Pancreas (tissue), 10 donors: ENCODE measurements at regions not wholly inside any gene's neighbourhood (a gene's known extent, or its start where the extent isn't known, plus 50 kb on each side); places are given as distances from the start of the nearest gene placed in this dataset.

Source experiments
- ATAC-seq, 4 donors: fragments of 200-7000 bp; cut with Tn5 transposase; one replicate each; pipeline versions ENCODE4 v1.8.0 to v1.9.1; 2020; ENCODE audit warnings: mild to moderate bottlenecking in 4 of 4, moderate library complexity in 4 of 4
- DNase-seq, 6 donors: peaks; one replicate each; pipeline ENCODE4 v3.0.0-alpha.2; 2020
- FAIRE-seq: peaks from 2 replicates; lab custom pipeline; 2012; peaks lifted over from hg19 to GRCh38; lab: Jason Lieb, UNC
- H3K27ac ChIP-seq, 4 donors: fragments of 200-600 bp; sonication (generic); 1 replicate in 3 of 4; 2 replicates in 1 of 4; pipeline versions ENCODE4 v1.5.0 to v1.8.0; 2020
- H3K27me3 ChIP-seq, 4 donors: fragments of 200-600 bp; one replicate each; pipeline ENCODE4 v1.8.0; 2021
- H3K36me3 ChIP-seq, 3 donors: fragments of 200-600 bp; sonication (generic) in 1 of 3; one replicate each; pipeline versions ENCODE4 v1.5.0 to v1.8.0; 2020 to 2021
- H3K4me1 ChIP-seq, 3 donors: fragments of 200-600 bp; one replicate each; pipeline ENCODE4 v1.8.0; 2021
- H3K4me3 ChIP-seq, 4 donors: fragments of 200-600 bp; sonication (generic) in 2 of 4; one replicate each; pipeline versions ENCODE4 v1.5.0 to v1.8.0; 2020 to 2021
- H3K9me3 ChIP-seq, 4 donors: fragments of 200-600 bp; one replicate each; pipeline ENCODE4 v1.8.0; 2021
- WGBS, 2 donors: extraction: QIAGEN DNeasy Blood & Tissue Kit; methylation state at CpG; one replicate each; pipeline ENCODE4 v1.1.7; 2013; 5-methylcytosine and 5-hydroxymethylcytosine counted together
- intact Hi-C, 3 donors: fragments of 100-400 bp; cut with DNase I; formaldehyde crosslinking; loops; one replicate each; pipeline versions ENCODE4 v1.11.1 to v1.14.2; 2022
- TF ChIP-seq, protein P1 (sequence below), 4 donors: fragments of 200-600 bp; sonication (generic) in 3 of 4; IDR thresholded peaks; one replicate each; pipeline versions ENCODE4 v1.5.0 to v1.8.0; 2021; ENCODE audit warnings: antibody characterized with exemption in 4 of 4
- donor health status: healthy with polysubstance abuse.
- donor health status: DM: no; HTN: no; CAD: no; lungs with moderate emphysema.
- donor health status: DM: no; HTN: no; CAD: no.
- donor health status: control.
- donor health status: control.
- donor health status: Bipolar disorder and iron deficiency.
- donor health status: DM: yes; HTN: yes; CAD: no.
- donor health status: DM: no; HTN: no; CAD: no.
- donor health status: DM: no; HTN: no; CAD: no.
- donor health status: DM: yes; HTN: yes; CAD: no.

DNA sequence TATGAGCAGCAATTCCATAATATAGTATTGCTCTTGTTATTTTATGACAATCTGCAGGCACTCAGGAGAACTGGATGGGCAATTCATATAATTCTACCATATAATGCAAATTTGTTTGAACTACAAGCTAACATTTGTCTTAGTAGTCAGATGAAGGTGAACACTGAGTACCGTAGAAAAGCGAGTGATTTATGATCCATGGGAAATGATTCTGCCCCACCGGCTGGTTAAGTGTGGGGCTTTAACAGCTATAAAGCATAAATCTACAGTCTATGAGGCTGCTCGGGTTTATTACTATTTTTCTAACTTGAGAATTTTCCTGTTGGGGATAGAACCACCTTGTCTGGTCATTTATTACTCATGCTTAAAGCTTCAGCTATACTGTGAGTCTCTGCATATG lies 275.5 kb downstream of the PCDH10 start:
- H3K4me3 ChIP-seq = no peak overlapping the region
- H3K27me3 ChIP-seq = no peaks in the 10 kb centered on the region
- DNase-seq (no peak), FAIRE-seq (no peak), ATAC-seq (no peak)
- no peaks in the 10 kb centered on the region for H3K9me3 ChIP-seq
- 9 to 17% methylated on average over 4 of the region's 4 CpGs for WGBS, 2 donors
- intact Hi-C loops = no loop called here
- H3K36me3 ChIP-seq = no peaks in the 10 kb centered on the region
- TF ChIP-seq, protein P1, sequence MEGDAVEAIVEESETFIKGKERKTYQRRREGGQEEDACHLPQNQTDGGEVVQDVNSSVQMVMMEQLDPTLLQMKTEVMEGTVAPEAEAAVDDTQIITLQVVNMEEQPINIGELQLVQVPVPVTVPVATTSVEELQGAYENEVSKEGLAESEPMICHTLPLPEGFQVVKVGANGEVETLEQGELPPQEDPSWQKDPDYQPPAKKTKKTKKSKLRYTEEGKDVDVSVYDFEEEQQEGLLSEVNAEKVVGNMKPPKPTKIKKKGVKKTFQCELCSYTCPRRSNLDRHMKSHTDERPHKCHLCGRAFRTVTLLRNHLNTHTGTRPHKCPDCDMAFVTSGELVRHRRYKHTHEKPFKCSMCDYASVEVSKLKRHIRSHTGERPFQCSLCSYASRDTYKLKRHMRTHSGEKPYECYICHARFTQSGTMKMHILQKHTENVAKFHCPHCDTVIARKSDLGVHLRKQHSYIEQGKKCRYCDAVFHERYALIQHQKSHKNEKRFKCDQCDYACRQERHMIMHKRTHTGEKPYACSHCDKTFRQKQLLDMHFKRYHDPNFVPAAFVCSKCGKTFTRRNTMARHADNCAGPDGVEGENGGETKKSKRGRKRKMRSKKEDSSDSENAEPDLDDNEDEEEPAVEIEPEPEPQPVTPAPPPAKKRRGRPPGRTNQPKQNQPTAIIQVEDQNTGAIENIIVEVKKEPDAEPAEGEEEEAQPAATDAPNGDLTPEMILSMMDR (IDR thresholded peaks at IDR 0.05) = no peak
- no peak overlapping the region for H3K27ac ChIP-seq
- no peaks in the 10 kb centered on the region for H3K4me1 ChIP-seq

DNA sequence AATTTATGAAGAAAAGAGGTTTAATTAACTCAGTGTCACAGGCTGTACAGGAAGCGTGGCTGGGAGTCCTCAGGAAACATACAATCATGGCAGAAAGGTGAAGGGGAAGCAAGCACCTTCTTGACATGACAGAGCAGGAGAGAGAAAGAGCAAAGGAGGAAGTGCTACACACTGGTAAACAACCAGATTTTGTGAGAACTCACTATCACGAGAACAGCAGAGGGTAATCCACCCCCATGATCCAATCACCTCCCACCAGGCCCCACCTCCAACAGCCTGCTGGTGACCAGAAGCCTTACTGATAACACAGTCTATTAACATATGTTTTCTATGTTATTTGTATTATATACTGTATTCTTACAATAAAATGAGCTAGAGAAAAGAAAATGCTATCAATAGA lies 254.8 kb downstream of the PCDH10 start:
- FAIRE-seq (no peak), ATAC-seq (no peak), DNase-seq (no peak)
- intact Hi-C loops = no loop called here
- 14 to 51% methylated on average over 2 of the region's 2 CpGs for WGBS, 2 donors
- H3K9me3 ChIP-seq = no peaks in the 10 kb centered on the region
- no peak overlapping the region for H3K4me3 ChIP-seq
- no peaks in the 10 kb centered on the region for H3K4me1 ChIP-seq
- H3K36me3 ChIP-seq = no peaks in the 10 kb centered on the region
- no peak overlapping the region for H3K27ac ChIP-seq
- TF ChIP-seq, protein P1 (IDR thresholded peaks at IDR 0.05) = no peak
- no peaks in the 10 kb centered on the region for H3K27me3 ChIP-seq

- WGBS, 2 donors = 37 to 57% methylated on average over 1 of the region's 1 CpG
- intact Hi-C loops = no loop called here
- no peaks in the 10 kb centered on the region for H3K27me3 ChIP-seq
- DNase-seq = no peak
- TF ChIP-seq, protein P1 (IDR thresholded peaks at IDR 0.05) = no peak
- H3K4me1 ChIP-seq = no peaks in the 10 kb centered on the region
- FAIRE-seq = no peak
- ATAC-seq = no peak
- H3K9me3 ChIP-seq = no peaks in the 10 kb centered on the region
- H3K36me3 ChIP-seq = no peaks in the 10 kb centered on the region
- H3K27ac ChIP-seq = no peak overlapping the region
- no peak overlapping the region for H3K4me3 ChIP-seq
These were observed 253.5 kb downstream of the PCDH10 start for GRCh38 chr4:133402616-133403015.

GRCh38 chr4:133394971-133395627 lies 246.0 kb downstream of the PCDH10 start:
- no peak for FAIRE-seq
- WGBS, 2 donors = 63 to 72% methylated on average over 7 of the region's 7 CpGs
- H3K9me3 ChIP-seq = no peaks in the 10 kb centered on the region
- H3K27ac ChIP-seq = no peak overlapping the region
- intact Hi-C loops = no loop called here
- H3K27me3 ChIP-seq = no peaks in the 10 kb centered on the region
- H3K4me1 ChIP-seq = no peaks in the 10 kb centered on the region
- no peak for ATAC-seq
- DNase-seq = peak in 1 of 6 donors; percentile 28
- H3K4me3 ChIP-seq = no peak overlapping the region
- no peaks in the 10 kb centered on the region for H3K36me3 ChIP-seq
- TF ChIP-seq, protein P1 (IDR thresholded peaks at IDR 0.05) = no peak

DNA sequence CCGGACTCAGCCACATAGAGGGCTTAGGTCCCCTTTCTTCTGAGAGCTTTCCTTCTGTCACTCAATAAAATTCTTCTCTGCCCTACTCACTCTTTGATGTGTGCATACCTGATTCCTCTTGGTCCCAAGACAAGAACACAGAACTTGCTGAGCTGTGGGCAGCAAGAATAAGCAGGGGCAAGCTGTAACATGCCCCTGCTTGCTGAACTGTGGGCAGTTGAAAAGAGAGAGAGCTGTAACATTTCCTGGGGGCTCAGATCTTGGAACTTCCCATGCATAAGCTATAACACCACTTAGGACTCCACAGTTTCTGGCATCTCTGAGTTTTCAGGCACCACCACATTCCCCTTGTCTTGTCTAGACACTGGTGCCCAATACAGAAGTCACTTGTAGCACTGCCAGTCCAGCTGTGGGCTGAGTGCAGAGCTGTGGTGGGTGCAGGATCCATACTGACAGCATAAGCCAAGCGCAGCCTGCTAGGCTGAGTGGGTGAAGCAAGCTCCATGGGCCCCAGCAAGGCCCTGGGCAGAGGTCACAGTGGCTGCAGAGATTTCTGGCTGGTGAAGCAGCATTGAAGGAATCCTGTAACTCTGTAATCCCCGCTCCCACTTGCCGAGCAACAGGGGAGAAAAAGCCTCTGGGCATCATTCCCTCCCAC lies 241.2 kb downstream of the PCDH10 start:
- no peak overlapping the region for H3K27ac ChIP-seq
- WGBS, 2 donors = 79 to 91% methylated on average over 4 of the region's 4 CpGs
- no peaks in the 10 kb centered on the region for H3K27me3 ChIP-seq
- TF ChIP-seq, protein P1 (IDR thresholded peaks at IDR 0.05) = no peak
- H3K9me3 ChIP-seq = no peaks in the 10 kb centered on the region
- H3K4me1 ChIP-seq = no peaks in the 10 kb centered on the region
- peak in 1 of 6 donors; percentile 20 for DNase-seq
- intact Hi-C loops = no loop called here
- ATAC-seq = no peak
- no peak overlapping the region for H3K4me3 ChIP-seq
- H3K36me3 ChIP-seq = no peaks in the 10 kb centered on the region
- no peak for FAIRE-seq
